Tibial nerve (tissue), 4 donors: ENCODE measurements at regions not wholly inside any gene's neighbourhood (a gene's known extent, or its start where the extent isn't known, plus 50 kb on each side); places are given as distances from the start of the nearest gene placed in this dataset.

Source experiments
- DNase-seq, 2 donors: peaks; one replicate each; pipeline ENCODE4 v3.0.0-alpha.2; 2019; ENCODE audit warnings: low spot score in 2 of 2
- H3K27ac ChIP-seq, 4 donors: fragments of 200-600 bp; sonication (generic) in 3 of 4; one replicate each; pipeline ENCODE4 v1.5.1; 2017 to 2019; ENCODE audit warnings: mild to moderate bottlenecking in 1 of 4
- H3K27me3 ChIP-seq, 2 donors: fragments of 200-600 bp; sonication (generic) in 1 of 2; one replicate each; pipeline versions ENCODE4 v1.5.1 to v1.6.0; 2017 to 2019
- H3K36me3 ChIP-seq, 3 donors: fragments of 200-600 bp; sonication (generic); one replicate each; pipeline ENCODE4 v1.5.1; 2018 to 2019
- H3K4me1 ChIP-seq, 4 donors: fragments of 200-600 bp; sonication (generic) in 3 of 4; one replicate each; pipeline ENCODE4 v1.5.1; 2017 to 2019
- H3K4me3 ChIP-seq, 4 donors: fragments of 200-600 bp; sonication (generic) in 3 of 4; one replicate each; pipeline ENCODE4 v1.5.1; 2017 to 2019; ENCODE audit warnings: mild to moderate bottlenecking in 1 of 4, moderate library complexity in 1 of 4
- H3K9me3 ChIP-seq, 4 donors: fragments of 200-600 bp; sonication (generic) in 3 of 4; one replicate each; pipeline ENCODE4 v1.5.1; 2017 to 2019
- EP300 ChIP-seq, 2 donors: sonication (generic); formaldehyde crosslinking; IDR thresholded peaks; one replicate each; pipeline ENCODE4 v1.6.1; 2017; ENCODE audit warnings: antibody characterized with exemption in 2 of 2, mild to moderate bottlenecking in 1 of 2
- POLR2A ChIP-seq, 2 donors: fragments of 450-650 bp; IDR thresholded peaks; one replicate each; pipeline ENCODE4 v1.6.1; 2017; ENCODE audit warnings: antibody characterized with exemption in 2 of 2, mild to moderate bottlenecking in 2 of 2, moderate library complexity in 2 of 2
- WGBS, 2 donors: methylation state at CpG; one replicate each; pipeline ENCODE4 v1.1.5; 2018; 5-methylcytosine and 5-hydroxymethylcytosine counted together
- TF ChIP-seq, protein P1 (sequence below), 5 experiments: fragments of 200-600 bp in 3 of 5; fragments of 450-650 bp in 2 of 5; sonication (generic) in 3 of 5; IDR thresholded peaks; one replicate each; pipeline ENCODE4 v1.5.1; 2016 to 2019; ENCODE audit warnings: antibody characterized with exemption in 5 of 5, mild to moderate bottlenecking in 3 of 5, moderate library complexity in 2 of 5

DNA sequence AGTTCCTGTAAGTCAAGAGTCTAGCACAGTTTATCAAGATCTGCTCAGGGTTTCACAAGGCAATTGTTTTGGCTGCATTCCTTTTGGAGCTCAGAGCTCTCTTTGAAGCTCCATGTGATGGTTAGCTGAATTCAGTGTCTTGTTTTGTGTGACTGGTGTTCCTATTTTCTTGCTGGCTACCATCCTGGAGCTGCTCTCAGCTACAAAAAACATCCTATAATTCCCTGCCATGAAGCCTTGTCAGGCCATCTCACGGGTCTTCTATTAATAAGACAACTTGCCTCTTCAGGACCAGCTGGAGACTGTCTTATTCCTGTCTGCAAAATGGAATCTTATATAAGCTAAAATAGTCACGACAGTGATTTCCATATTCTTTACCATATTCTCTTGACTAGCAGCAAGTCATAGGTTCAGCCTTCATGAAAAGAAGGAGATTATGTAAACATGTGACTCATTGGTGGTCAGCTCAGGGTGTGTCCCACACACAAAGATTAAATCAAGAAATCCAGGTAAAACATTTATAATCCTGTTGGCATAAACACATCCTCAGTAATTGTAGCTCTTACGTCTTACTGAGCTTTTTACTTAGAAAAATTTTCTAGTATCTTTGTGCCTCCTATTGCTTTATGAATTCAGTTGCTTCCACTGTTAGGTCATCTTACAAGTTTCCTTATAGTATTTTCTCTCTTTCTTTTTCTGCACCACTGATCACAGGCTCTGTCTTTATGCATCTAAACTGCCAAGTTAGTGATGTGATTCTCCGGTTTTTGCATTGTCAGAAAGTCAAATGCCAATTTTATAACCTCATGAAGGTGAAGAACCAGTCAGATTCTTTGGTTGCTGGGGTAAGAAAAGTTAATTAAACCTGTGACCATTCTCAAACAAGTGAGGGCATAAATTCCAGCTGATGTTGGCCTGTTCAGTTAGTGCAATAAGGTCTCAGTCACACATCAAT is 378.5 kb upstream of the MGAT4C start:
- Histone ChIP-seq H3K27ac (no peak overlapping the region), H3K36me3 (no peaks in the 10 kb centered on the region), H3K9me3 (peaks cover 0 to 3% (median 0%) of the 10 kb centered on the region in 4 donors), H3K4me1 (no peaks in the 10 kb centered on the region), H3K27me3 (no peaks in the 10 kb centered on the region), H3K4me3 (no peak overlapping the region)
- no peak for DNase-seq
- TF ChIP-seq EP300 (IDR thresholded peaks at IDR 0.05) (no peak), POLR2A (IDR thresholded peaks at IDR 0.05) (no peak)
- TF ChIP-seq, protein P1, sequence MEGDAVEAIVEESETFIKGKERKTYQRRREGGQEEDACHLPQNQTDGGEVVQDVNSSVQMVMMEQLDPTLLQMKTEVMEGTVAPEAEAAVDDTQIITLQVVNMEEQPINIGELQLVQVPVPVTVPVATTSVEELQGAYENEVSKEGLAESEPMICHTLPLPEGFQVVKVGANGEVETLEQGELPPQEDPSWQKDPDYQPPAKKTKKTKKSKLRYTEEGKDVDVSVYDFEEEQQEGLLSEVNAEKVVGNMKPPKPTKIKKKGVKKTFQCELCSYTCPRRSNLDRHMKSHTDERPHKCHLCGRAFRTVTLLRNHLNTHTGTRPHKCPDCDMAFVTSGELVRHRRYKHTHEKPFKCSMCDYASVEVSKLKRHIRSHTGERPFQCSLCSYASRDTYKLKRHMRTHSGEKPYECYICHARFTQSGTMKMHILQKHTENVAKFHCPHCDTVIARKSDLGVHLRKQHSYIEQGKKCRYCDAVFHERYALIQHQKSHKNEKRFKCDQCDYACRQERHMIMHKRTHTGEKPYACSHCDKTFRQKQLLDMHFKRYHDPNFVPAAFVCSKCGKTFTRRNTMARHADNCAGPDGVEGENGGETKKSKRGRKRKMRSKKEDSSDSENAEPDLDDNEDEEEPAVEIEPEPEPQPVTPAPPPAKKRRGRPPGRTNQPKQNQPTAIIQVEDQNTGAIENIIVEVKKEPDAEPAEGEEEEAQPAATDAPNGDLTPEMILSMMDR (IDR thresholded peaks at IDR 0.05): no peak
- 72 to 84% methylated on average over 4 of the region's 4 CpGs for WGBS, 2 donors

DNA sequence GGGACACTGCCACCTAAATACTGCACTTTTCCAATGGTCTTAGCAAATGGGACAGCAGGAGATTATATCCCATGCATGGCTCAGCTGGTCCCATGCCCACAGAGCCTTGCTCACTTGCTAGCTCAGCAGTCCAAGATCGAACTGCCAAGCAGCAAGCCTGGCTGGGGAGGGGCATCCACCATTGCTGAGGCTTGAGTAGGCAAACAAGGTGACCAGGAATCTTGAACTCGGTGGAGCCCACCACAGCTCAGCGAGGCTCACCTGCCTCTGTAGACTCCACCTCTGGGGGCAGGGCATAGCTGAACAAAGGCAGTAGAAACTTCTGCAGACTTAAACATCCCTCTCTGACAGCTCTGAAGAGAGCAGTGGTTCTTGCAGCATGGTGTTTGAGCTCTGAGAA is 370.8 kb upstream of the MGAT4C start:
- Histone ChIP-seq H3K27ac (no peak overlapping the region), H3K27me3 (no peaks in the 10 kb centered on the region), H3K36me3 (no peaks in the 10 kb centered on the region), H3K4me3 (no peak overlapping the region), H3K9me3 (peaks cover 0 to 54% (median 8%) of the 10 kb centered on the region in 4 donors), H3K4me1 (no peaks in the 10 kb centered on the region)
- WGBS, 2 donors: 97 to 100% methylated on average over 2 to 3 of the region's 3 CpGs
- TF ChIP-seq POLR2A (IDR thresholded peaks at IDR 0.05) (no peak), EP300 (IDR thresholded peaks at IDR 0.05) (no peak)
- TF ChIP-seq, protein P1 (IDR thresholded peaks at IDR 0.05): no peak
- no peak for DNase-seq

DNA sequence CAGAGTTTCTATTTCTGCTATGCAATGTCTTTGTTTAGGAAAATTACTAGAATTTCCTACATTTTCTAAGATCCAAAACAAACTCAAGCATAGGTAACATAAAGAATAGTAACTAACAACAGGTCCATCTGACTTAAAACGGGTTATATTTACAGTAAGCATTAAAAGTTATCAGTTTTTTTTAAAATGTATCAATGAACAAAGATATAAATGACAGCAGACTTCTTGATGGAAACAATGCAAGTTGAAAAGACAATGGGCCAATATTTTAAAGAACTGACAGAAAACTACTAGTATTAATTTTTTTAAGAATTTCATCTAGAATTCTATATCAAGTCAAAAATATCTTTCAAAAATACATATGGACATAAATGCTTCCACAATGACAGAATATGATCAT is 367.1 kb upstream of the MGAT4C start:
- peaks cover 0 to 48% (median 8%) of the 10 kb centered on the region in 4 donors for H3K9me3 ChIP-seq
- 76 to 80% methylated on average over 1 of the region's 1 CpG for WGBS, 2 donors

DNA sequence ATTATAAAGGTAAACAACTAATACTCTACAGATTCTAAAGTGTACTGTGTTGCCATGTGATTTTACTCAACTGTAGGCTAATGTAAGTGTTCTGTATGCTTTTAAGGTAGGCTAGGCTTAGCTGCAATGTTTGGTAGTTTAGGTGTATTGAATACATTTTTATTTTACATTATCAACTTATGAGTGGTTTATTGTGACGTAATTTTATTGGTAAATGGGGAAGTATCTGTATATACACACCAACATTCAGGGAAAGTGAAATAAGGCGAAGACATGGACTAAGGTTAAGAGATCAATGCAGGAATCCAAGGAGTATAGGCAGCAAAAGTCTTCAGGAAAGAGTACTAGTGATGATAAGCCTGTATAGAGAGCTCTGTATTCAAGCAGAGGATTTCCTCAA is 365.8 kb upstream of the MGAT4C start:
- no peaks in the 10 kb centered on the region for H3K36me3 ChIP-seq
- DNase-seq: no peak
- no peaks in the 10 kb centered on the region for H3K4me1 ChIP-seq
- H3K4me3 ChIP-seq: no peak overlapping the region
- no peaks in the 10 kb centered on the region for H3K27me3 ChIP-seq
- no peak for TF ChIP-seq POLR2A (IDR thresholded peaks at IDR 0.05)
- TF ChIP-seq, protein P1 (IDR thresholded peaks at IDR 0.05): no peak
- no peak for TF ChIP-seq EP300 (IDR thresholded peaks at IDR 0.05)
- peaks cover 0 to 45% (median 8%) of the 10 kb centered on the region in 4 donors for H3K9me3 ChIP-seq
- H3K27ac ChIP-seq: no peak overlapping the region
- WGBS, 2 donors: 78 to 83% methylated on average over 2 of the region's 2 CpGs

More for the DNA sequence above, 367.1 kb upstream of the MGAT4C start:
- no peak overlapping the region for H3K4me3 ChIP-seq
- H3K4me1 ChIP-seq: no peaks in the 10 kb centered on the region
- H3K27ac ChIP-seq: no peak overlapping the region
- no peak for DNase-seq
- H3K27me3 ChIP-seq: no peaks in the 10 kb centered on the region
- no peaks in the 10 kb centered on the region for H3K36me3 ChIP-seq
- TF ChIP-seq EP300 (IDR thresholded peaks at IDR 0.05): no peak
- TF ChIP-seq, protein P1 (IDR thresholded peaks at IDR 0.05): no peak

DNA sequence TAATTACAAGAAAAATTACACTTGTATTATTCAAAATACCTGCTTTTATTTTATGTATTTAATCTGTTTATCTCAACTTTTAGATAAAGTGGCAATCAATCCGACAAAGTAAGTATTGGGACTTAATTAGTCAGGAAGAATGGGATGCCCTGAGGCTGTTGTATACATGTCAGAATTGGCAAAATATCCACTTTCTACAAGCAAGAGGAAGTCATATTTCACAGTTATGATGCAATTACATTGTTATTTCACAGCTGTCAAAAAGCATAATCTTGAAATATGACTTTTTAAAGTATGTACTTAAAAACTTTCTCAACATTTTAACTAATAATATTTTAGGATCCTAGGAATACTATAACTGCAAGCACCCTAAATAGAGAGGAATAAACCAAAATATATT is 357.1 kb upstream of the MGAT4C start:
- TF ChIP-seq EP300 (IDR thresholded peaks at IDR 0.05) (no peak), POLR2A (IDR thresholded peaks at IDR 0.05) (no peak)
- TF ChIP-seq, protein P1 (IDR thresholded peaks at IDR 0.05): no peak
- no peaks in the 10 kb centered on the region for H3K9me3 ChIP-seq
- H3K4me1 ChIP-seq: no peaks in the 10 kb centered on the region
- H3K27ac ChIP-seq: no peak overlapping the region
- no peak overlapping the region for H3K4me3 ChIP-seq
- H3K36me3 ChIP-seq: no peaks in the 10 kb centered on the region
- DNase-seq: no peak
- H3K27me3 ChIP-seq: no peaks in the 10 kb centered on the region
- WGBS, 2 donors: 41 to 49% methylated on average over 1 of the region's 1 CpG
